ENCODE measurements at regions not wholly inside any gene's neighbourhood (a gene's known extent, or its start where the extent isn't known, plus 50 kb on each side); places are given as distances from the start of the nearest gene placed in this dataset.

DNA sequence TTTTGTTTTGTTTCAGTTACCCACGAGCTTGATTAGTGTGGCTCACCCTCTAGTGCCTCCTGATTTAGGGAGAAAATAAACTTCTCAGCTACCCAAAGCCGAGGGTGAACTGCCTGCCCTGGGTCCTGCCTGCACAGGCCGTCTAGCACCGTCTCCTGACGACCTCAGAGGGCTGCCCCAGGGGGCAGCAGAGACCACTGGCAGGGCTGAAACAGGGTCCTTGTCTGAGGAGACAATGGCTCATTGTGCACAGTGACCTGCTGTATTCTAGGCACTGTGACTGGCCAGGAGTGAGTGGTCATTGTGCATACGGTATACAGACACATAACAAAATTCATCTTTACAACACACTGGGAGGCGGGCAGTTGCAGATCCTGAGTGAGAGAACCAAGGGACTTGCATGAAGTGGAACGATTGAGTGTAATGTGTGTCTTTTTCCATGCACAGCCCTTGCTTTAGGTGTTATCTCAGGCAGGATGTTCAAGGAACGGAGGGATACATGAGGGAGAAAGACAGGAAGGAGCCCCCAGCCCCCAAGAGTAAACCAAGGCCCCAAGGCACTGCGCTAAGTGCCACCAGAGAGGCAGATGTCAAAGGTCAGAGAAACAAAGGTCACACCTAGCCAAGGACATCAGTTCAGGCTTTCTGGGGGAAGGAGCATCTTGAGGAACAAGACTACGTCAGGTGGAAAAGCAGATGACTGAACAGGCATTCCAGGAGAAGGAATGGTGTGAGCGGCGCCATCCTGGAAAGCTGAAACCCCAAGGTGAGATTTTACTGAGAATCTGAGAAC lies 421.3 kb downstream of the LPIN1 start:
- TF ChIP-seq POLR2A (IDR thresholded peaks at IDR 0.05), result no peak
- TF ChIP-seq, protein P1, sequence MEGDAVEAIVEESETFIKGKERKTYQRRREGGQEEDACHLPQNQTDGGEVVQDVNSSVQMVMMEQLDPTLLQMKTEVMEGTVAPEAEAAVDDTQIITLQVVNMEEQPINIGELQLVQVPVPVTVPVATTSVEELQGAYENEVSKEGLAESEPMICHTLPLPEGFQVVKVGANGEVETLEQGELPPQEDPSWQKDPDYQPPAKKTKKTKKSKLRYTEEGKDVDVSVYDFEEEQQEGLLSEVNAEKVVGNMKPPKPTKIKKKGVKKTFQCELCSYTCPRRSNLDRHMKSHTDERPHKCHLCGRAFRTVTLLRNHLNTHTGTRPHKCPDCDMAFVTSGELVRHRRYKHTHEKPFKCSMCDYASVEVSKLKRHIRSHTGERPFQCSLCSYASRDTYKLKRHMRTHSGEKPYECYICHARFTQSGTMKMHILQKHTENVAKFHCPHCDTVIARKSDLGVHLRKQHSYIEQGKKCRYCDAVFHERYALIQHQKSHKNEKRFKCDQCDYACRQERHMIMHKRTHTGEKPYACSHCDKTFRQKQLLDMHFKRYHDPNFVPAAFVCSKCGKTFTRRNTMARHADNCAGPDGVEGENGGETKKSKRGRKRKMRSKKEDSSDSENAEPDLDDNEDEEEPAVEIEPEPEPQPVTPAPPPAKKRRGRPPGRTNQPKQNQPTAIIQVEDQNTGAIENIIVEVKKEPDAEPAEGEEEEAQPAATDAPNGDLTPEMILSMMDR (IDR thresholded peaks at IDR 0.05), result peak in 2 of 6 experiments; percentile 17 to 20
